LNCaP clone FGC (cell line): ENCODE measurements at regions not wholly inside any gene's neighbourhood (a gene's known extent, or its start where the extent isn't known, plus 50 kb on each side); places are given as distances from the start of the nearest gene placed in this dataset.

ENCODE experiments used
- DNase-seq: peaks from one replicate; pipeline ENCODE4 v3.0.0-alpha.2; 2011; ENCODE audit warnings: low read depth
- H3K4me3 ChIP-seq: 2 replicates; pipeline ENCODE4 v1.5.1; 2011; ENCODE audit warnings: mild to moderate bottlenecking, low read depth, low read length, control low read depth
- CTCF ChIP-seq: IDR thresholded peaks from 2 replicates; pipeline ENCODE4 v1.5.1; 2012; ENCODE audit warnings: mild to moderate bottlenecking; ENCODE audit not compliant: control insufficient read depth, insufficient read depth; ENCODE audit errors: extremely low read depth

- no peak for DNase-seq
- TF ChIP-seq CTCF, result no peak
- H3K4me3 ChIP-seq, result no peak overlapping the region
Measured at GRCh38 chr10:63758080-63758479, 236.9 kb downstream of the REEP3 start.

- H3K4me3 ChIP-seq, result no peak overlapping the region
- DNase-seq, result no peak
- no peak for TF ChIP-seq CTCF
Measured at GRCh38 chr10:63759335-63759734, 238.1 kb downstream of the REEP3 start.

- TF ChIP-seq CTCF, result no peak
- no peak overlapping the region for H3K4me3 ChIP-seq
- DNase-seq, result no peak
Measured at GRCh38 chr10:63760034-63760707, 239.0 kb downstream of the REEP3 start.

GRCh38 chr10:63760708-63761047 is 239.5 kb downstream of the REEP3 start:
- no peak overlapping the region for H3K4me3 ChIP-seq
- no peak for DNase-seq
- TF ChIP-seq CTCF, result no peak

GRCh38 chr10:63761243-63761642 is 240.0 kb downstream of the REEP3 start:
- DNase-seq, result no peak

GRCh38 chr10:63763744-63764143 is 242.5 kb downstream of the REEP3 start:
- DNase-seq, result no peak
- no peak for TF ChIP-seq CTCF
- no peak overlapping the region for H3K4me3 ChIP-seq

More at GRCh38 chr10:63761243-63761642, 240.0 kb downstream of the REEP3 start:
- TF ChIP-seq CTCF, result no peak
- no peak overlapping the region for H3K4me3 ChIP-seq

GRCh38 chr10:63765126-63765525 is 243.9 kb downstream of the REEP3 start:
- no peak for DNase-seq
- no peak overlapping the region for H3K4me3 ChIP-seq
- TF ChIP-seq CTCF, result no peak
